ENCODE measurements at regions not wholly inside any gene's neighbourhood (a gene's known extent, or its start where the extent isn't known, plus 50 kb on each side); places are given as distances from the start of the nearest gene placed in this dataset.

GRCh38 chr4:36921476-36922216, 322.9 kb upstream of the NWD2 start:
- Histone ChIP-seq H3K9me3 (no peaks in the 10 kb centered on the region), H3K27me3 (no peaks in the 10 kb centered on the region), H3K4me1 (ENCODE audit: insufficient read depth) (no peaks in the 10 kb centered on the region), H3K27ac (no peak overlapping the region), H3K4me3 (no peak overlapping the region), H3K36me3 (no peaks in the 10 kb centered on the region)
- TF ChIP-seq EP300 (IDR thresholded peaks at IDR 0.05), result no peak
- TF ChIP-seq POLR2A (IDR thresholded peaks at IDR 0.05), result no peak
- no peak for TF ChIP-seq CTCF (IDR thresholded peaks at IDR 0.05)
- no peak for DNase-seq
- intact Hi-C loops (cut with DNase I), result no loop called here

- intact Hi-C loops (cut with DNase I), result no loop called here
- no peaks in the 10 kb centered on the region for H3K9me3 ChIP-seq
- no peak overlapping the region for H3K27ac ChIP-seq
- H3K27me3 ChIP-seq, result no peaks in the 10 kb centered on the region
- H3K4me1 ChIP-seq (ENCODE audit: insufficient read depth), result no peaks in the 10 kb centered on the region
- TF ChIP-seq EP300 (IDR thresholded peaks at IDR 0.05) (no peak), CTCF (IDR thresholded peaks at IDR 0.05) (no peak), POLR2A (IDR thresholded peaks at IDR 0.05) (no peak)
- WGBS, 3 donors, result 63 to 82% (median 79%) methylated on average over 1 of the region's 1 CpG
- H3K4me3 ChIP-seq, result no peak overlapping the region
- no peak for DNase-seq
- H3K36me3 ChIP-seq, result no peaks in the 10 kb centered on the region
Measured at GRCh38 chr4:36930562-36931111, 313.9 kb upstream of the NWD2 start.

GRCh38 chr4:36944232-36944631, 300.3 kb upstream of the NWD2 start:
- intact Hi-C loops (cut with DNase I), result no loop called here
- Histone ChIP-seq H3K4me3 (no peak overlapping the region), H3K27me3 (no peaks in the 10 kb centered on the region), H3K36me3 (no peaks in the 10 kb centered on the region), H3K9me3 (no peaks in the 10 kb centered on the region), H3K27ac (no peak overlapping the region), H3K4me1 (ENCODE audit: insufficient read depth) (no peaks in the 10 kb centered on the region)
- WGBS, 3 donors, result 16 to 43% (median 16%) methylated on average over 2 of the region's 2 CpGs
- no peak for TF ChIP-seq EP300 (IDR thresholded peaks at IDR 0.05)
- no peak for TF ChIP-seq CTCF (IDR thresholded peaks at IDR 0.05)
- TF ChIP-seq POLR2A (IDR thresholded peaks at IDR 0.05), result no peak
- no peak for DNase-seq

- Histone ChIP-seq H3K4me1 (ENCODE audit: insufficient read depth) (no peaks in the 10 kb centered on the region), H3K9me3 (no peaks in the 10 kb centered on the region), H3K27ac (no peak overlapping the region), H3K27me3 (no peaks in the 10 kb centered on the region), H3K36me3 (no peaks in the 10 kb centered on the region), H3K4me3 (no peak overlapping the region)
- no peak for DNase-seq
- WGBS, 3 donors, result 15 to 17% (median 17%) methylated on average over 1 of the region's 1 CpG
- TF ChIP-seq EP300 (IDR thresholded peaks at IDR 0.05) (no peak), CTCF (IDR thresholded peaks at IDR 0.05) (no peak), POLR2A (IDR thresholded peaks at IDR 0.05) (no peak)
- intact Hi-C loops (cut with DNase I), result no loop called here
Measured at GRCh38 chr4:36961420-36961819, 283.1 kb upstream of the NWD2 start.

All from ovary (tissue), 7 donors.